ENCODE measurements at regions not wholly inside any gene's neighbourhood (a gene's known extent, or its start where the extent isn't known, plus 50 kb on each side); places are given as distances from the start of the nearest gene placed in this dataset.

DNA sequence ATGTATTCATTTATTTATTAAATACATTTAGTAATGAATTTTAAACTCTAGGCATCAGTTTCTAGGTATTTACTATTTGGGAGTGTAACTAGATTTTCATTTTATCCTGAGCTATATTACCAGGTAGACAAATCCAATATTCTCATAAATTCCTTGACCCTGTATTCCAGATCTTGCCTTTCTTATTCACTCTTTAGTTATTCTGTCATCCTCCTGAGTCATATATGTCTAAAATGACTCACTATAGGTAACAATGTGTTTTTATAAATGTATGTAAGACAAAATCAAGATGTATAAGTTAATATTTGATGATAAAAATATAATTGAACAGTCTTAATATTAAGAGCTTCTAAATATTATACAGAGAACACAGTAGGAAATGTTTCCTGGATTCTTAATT lies 642.1 kb upstream of the NRSN1 start:
- TF ChIP-seq POLR2AphosphoS5 (IDR thresholded peaks at IDR 0.05; ENCODE audit: borderline replicate concordance, low read depth, low read length) (no peak), EZH2 (IDR thresholded peaks at IDR 0.05) (no peak), FOXP2 (optimal IDR thresholded peaks at IDR 0.05; ENCODE audit: control extremely low read depth, extremely low read length, insufficient read depth) (no peak)
